Activated CD4-positive, alpha-beta T cell treated with anti-CD3 and anti-CD28 coated beads, Interleukin-2, amount 50 U/mL, for 24 hours (primary cell): ENCODE measurements at regions not wholly inside any gene's neighbourhood (a gene's known extent, or its start where the extent isn't known, plus 50 kb on each side); places are given as distances from the start of the nearest gene placed in this dataset.
"Not testable (repeated sequence)": the region's sequence is repeated elsewhere in the genome, so short reads cannot be mapped to it uniquely, and the experiment has no call there.

Source experiments
- DNase-seq, 2 donors: peaks; one replicate each; pipeline ENCODE4 v3.0.0-alpha.2; 2020; ENCODE audit warnings: low read depth in 1 of 2, low spot score in 1 of 2

DNA sequence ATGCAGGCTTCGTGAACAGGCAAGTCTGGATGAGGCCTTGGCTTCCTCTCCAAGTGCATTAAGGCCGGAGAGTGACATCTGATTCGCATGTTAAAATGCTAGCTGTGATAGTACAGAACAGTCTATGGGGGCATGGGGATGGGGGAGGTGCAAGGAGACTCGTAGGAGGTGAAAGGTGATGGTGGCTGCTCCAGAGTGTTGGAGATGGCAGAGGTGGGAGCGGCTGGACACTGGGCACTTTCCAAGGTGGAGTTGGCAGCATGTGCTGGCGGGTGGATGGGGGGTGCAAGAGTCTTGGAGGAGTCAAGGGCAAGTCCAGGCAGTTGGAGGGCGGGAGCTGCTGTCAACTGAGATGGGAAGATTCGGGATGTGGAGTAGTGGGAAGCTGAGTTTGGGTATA, 350.9 kb upstream of the TNRC6C start:
- no peak for DNase-seq

DNA sequence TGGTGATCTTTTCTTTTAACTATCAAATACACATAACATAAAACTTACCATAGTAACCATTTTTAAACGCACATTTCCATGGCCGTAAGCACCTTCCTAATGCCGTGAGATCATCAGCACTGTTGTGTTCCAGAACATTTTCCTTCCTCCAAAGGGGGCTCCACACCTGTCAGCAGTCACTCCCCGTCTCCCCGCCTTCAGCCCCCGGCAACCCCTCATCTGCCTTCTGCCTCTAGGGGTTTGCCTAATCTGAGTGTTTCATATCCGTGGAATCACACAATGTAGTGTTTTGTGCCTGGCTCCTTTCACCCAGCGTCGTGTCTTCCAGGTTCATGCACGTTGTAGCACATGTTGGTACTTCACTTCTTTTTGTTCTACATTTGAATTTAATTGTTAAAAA, 350.1 kb upstream of the TNRC6C start:
- DNase-seq = no peak

DNA sequence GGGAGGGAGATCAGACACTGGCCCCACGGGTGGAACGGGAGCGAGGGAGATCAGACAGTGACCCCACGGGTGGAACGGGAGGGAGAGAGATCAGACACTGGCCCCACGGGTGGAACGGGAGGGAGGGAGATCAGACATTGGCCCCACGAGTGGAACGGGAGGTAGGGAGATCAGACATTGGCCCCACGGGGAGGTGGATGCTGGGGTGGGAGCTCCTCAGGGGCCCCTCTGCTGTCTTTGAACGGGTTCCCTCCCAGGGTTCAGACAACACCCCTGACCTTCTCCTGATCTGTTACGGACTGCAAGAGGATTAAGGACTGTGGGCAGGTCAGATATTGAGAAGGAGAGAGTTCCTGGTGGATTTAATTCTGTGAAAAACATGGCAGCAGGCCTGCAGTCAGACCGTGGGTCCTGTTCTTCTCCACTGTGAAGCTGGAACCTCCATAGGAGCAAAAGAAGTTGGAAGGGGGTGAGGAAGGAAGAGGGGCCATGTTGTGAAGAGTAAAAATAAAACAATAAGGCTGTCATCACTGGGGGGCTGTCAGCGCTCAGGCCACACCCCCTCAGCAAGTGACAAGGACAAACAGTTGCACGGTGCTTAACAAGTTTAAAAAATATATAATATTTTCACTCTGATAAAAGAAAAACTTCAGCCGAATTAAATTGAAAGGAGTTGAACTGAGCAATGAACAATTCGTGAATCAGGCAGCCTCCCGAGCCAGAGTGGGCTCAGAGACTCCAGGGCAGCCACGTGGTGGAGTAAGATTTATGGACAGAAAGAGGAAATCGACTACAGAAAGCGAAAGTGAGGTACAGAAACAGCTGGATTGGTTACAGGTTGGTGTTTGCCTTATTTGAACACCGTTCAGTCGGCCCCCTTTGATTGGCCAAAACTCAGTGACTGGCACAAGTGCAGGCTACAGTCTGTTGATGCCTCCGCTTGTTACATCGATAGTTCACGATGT, 348.7 kb upstream of the TNRC6C start:
- peak; percentile 17 to 60 for DNase-seq

DNA sequence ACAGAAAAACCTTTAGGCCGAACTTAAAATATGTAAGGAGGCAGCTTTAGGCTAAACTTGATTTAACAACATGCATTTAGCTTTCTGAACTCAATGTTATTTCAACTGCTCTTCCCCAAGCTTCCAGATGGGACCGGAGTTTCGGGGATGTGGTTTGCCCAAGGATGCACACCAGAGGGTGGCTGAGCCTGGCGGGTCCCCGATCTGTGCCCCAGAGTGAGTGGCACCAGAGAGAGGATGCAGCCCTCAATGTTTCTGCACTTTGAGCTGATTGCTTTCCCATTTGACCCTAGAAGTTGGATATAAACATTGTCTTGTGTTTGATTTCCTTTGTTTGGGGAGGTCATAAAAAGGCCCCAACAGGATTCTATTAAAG, 348.0 kb upstream of the TNRC6C start:
- DNase-seq = no peak

DNA sequence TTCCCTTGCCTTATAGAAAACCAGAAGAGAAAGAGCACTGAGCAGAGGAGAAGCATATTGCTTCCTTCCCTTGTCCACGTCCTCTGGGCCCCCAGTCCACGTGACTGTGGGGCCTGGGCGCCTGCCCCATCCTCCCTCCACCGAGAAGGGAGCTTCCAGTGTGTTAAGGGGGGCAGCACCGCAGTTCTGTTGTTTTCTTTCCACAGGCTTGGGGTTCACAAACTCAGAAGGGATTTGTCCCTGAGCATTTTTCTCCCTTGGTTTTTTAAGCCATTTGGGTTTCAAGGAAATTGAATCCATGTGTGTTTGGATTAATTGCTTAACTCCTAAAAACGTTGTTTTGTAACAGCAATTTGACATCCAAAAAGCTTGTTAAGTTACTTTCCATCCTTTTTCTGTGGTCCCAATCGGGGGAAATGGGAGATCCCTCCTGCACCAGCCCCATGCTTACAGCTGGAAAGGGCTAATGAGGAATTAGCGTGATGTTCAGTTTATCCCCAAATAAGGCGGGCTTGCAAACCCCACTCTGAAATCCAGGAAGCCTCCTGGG, 347.5 kb upstream of the TNRC6C start:
- no peak for DNase-seq

DNA sequence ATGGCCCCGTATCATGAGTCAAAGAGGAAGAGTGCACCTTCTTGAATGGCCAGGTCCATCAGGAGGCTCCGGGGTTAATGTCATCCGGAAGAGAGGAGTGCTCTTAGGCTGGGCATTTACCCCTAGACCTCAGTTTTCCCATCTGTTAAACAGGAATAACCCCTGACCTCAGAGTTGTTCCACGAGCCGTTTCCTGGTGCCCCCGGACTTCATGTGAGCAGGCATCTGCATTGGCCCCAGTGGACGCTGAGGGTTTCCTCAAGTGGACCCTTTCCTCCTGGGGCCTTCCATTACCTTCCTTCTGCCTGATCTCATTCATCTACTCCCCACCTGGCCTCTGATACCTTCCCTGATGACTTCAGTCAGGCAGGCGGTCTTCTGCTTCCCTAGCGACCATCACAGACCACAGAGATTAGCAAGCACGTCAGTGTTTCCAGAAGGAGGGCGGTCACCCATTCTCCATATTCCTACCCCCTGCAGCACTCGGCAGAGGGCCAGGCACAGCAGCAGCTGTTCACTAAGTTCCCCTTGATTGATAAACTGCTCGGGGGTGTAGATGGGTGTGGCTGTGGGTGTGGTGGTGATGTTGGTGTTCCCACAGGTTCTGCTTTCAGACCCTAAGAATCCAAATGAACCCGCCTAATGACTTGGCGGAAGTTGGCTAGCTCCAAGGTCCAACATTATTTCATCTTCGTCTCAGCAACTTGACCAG, 346.6 kb upstream of the TNRC6C start:
- no peak for DNase-seq

DNA sequence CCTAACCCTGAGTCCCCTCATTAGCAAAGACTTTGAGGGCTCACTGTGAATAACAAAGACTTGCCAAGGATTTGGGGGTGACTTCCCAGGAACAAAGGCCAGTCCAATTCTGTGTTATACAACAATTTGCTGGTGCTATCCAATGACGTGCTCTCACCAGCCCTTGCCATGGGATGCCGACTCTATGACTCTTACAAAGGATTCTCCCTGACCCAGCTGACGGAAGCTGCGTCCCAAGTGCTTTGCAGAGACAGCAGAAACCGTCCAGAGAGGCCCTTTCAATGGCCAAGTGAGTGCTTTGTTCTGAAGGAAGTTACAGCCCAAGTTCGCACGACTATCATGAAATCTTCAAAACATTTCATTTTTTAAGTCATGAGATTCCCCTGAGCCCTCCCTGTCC, 345.3 kb upstream of the TNRC6C start:
- no peak for DNase-seq

DNA sequence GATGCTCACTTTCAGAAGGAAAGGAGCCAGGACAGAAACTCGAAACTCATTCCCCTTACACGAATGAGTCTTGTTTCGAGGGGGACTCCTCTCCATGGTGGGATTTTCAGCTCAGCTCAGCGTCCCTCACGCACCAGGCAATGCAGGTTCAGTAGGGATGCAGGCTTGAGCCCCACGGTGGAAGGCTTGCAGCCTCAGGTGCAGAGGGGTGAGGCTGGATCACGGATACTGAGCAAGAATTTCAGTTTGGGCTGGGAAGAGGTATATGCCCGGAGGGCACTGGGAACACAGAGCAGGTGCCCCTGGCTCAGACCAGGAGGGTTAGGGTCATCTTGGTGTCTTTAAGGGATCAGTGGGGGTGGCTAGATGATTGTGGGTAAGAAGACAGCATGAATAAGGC, 344.9 kb upstream of the TNRC6C start:
- no peak for DNase-seq

DNA sequence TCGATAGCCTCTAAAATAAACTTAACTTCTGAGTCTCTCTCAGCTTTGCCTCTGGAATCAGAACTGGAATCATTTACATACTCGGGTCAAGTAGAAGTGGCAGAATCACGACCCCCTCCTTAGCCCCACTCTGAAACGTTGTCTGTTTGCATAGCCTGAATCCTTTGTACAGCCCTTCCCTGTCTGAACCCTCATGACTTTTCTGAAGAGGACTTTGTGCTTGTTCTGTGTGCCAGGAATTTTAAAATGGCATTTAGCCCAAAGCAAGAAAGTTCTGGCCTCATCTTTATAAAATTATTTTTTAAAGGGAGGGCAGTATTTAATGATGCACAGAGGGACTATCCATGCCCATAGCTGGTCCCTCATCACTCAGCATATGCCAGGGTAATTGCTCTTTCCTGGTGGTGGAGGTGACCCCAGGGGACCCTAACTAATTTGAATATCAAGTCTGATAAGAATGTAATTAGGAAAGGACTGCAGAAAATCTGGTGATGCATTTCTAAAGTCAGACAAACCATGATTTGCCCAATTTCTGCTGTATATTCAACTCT, 342.7 kb upstream of the TNRC6C start:
- DNase-seq = no peak

DNA sequence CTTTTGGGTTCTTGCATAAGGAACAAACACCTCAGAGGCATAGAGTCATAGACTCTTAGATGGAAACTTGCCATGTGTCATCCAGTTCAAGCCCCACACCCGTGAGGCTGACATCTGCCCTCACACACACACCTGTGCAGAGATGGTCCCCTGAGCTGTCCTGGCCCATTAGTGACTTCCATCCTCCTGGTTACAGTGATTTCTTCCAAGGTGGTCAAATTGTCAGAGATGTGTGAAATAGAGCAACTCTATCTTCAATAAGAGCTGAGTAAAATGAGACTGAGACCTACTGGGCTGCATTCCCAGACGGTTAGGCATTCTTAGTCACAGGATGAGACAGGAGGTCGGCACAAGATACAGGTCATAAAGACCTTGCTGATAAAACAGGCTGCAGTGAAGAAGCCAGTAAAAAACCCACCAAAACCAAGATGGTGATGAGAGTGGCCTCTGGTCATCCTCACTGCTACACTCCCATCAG, 342.2 kb upstream of the TNRC6C start:
- no peak for DNase-seq

DNA sequence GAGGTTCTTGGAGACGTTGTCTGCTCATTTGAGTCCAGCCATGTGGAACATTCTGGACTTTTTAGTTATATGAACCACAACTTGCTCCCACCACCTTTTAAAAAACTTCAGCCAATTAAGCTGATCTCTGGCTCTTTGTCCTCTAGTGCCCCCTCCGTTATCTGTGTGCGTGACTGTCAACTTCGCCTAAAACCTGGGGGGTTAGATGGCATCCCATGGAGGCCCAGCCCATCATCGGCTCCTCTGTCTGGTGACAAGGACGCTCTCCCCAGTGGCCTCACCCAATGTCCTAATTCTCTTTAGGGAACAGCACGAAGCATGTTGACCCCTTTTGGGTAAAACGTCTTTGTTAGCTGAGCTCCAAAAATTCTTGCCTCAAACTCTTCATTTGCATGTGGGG, 341.0 kb upstream of the TNRC6C start:
- no peak for DNase-seq

DNA sequence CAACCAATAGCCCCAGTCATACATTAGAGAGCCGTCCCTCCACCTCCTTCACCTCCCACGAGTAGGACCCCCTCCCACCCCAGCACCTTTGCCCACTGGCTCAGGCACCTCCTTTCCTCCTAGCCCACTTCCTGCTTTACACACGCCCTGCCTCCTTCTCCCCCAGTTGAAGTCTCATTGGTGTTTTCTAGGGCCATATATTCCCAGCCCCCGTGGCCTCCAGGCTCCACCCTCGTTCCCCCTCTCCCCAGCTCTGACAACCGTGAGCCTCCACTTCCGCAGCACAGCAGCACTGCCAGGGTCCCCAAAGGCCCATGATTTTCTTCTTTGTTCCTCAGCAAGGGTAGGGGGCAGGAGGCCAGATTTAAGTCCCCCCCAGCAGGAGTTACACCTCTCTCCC, 340.3 kb upstream of the TNRC6C start:
- no peak for DNase-seq

DNA sequence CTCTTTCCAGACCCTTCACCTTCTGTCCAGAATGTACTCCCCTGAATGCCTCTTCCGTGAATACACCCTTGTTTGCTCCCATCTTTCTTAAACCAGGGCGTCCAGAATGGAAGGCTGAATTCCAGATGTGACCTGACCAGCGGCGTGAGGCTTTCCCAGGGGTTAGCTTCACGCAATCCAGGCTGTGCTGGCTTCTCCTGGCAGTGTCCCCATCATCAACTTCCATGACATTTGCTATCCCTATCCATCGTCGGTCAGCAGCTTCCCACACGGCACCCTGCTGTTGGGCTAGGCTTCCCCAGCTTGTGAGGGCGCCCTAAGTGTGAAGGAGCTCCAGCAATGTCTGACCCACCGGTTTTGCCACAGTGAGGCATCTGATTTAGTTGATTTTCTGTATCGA, 339.8 kb upstream of the TNRC6C start:
- no peak for DNase-seq

DNA sequence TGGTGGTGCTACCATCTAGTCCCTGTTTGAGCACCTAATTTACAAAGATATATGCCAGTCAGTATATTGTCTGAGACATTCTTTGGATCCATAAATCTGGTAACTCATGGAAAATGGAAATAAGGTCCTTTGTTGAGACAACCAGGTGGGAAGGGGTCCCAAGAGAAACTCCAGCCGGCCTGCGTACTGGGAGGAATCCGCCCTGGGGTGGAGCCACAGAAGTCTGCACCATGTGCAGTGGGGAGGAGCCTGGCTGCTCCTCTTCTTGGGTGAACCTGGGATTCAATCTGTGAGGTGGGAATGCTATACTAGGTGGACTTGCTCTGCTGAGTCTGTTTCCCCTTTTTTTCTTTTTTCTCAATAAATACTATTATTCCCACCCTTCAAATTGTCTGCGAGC, 339.2 kb upstream of the TNRC6C start:
- no peak for DNase-seq

DNA sequence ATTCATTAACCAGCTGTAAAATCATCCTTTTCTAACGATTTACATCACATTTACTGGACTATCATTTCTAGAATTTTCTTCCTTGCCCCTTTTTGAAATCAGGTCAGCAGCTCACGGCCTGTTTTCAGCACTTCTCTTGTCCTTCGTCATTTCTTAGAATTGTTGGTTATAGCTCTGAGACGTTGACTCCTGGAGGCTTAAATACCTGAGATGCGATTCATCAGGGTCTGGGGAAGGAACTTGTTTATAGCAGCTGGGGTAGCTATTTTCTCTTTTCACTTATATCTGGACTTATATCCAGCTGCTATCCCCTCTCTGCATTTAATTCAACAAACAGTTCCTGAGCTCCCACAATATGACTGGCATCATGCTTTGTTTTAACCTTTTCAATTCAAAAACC, 338.7 kb upstream of the TNRC6C start:
- no peak for DNase-seq

DNA sequence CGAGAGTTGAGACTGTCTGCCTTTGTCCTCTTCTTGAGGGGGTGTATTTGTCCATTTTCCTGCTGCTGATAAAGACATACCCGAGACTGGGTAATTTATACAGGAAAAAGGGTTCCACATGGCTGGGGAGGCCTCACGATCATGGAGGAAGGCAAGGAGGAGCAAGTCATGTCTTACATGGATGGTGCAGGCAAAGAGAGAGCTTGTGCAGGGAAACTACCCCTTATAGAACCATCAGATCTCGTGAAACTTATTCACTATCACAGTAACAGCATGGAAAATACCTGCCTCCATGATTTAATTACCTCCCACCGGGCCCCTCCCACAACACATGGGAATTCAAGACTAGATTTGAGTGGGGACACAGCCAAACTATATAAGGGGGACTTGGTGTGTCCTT, 338.2 kb upstream of the TNRC6C start:
- DNase-seq = no peak

DNA sequence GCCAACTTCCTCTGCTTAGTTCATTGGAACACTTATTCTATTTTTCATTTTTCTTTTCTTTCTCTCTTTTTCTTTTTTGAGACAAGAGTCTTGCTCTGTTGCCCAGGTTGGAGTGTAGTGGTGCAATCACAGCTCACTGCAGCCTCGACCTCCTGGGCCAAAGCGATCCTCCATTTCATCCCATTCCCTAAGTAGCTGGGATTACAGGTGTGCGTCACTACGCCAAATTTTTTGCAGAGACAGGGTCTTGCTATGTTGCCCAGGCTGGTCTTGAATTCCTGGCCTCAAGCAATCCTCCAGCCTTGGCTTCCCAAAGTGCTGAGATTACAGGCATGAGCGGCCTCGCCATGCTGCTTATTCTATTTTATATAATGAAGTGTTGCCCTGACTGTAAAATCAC, 336.4 kb upstream of the TNRC6C start:
- DNase-seq = not testable (repeated sequence)

DNA sequence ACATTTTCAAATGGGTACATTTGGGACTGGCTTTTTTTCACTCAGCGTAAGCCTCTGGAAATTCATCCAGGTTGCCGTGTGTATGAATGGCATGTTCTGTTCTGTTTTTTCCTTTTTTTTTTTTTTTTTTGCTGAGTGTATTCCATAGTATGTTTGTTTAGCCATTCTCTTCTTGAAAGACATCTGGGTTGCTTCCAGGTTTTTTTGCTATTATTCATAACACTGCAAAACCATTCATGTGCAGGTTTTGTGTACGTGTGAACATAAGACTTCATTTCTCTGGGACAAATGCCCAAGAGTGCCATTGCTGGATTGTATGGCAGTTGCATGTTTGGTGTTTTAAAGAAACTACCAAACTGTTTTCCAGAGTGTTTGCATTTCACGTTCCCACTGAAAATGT, 335.9 kb upstream of the TNRC6C start:
- DNase-seq = no peak

DNA sequence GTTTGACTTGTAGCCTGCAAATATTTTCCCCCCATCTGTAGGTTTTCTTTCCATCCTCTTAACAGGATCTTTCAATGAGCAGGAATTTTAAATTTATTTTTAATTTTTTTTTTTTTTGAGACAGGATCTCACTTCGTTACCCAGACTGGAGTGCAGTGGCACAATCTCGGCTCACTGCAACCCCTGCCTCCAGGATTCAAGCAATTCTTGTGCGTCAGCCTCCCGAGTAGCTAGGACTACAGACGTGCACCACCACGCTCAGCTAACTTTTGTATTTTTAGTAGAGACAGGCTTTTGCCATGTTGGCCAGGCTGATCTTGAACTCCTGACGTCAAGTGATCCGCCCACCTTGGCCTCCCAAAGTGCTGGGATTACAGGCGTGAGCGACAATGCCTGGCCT, 335.2 kb upstream of the TNRC6C start:
- DNase-seq = not testable (repeated sequence)

DNA sequence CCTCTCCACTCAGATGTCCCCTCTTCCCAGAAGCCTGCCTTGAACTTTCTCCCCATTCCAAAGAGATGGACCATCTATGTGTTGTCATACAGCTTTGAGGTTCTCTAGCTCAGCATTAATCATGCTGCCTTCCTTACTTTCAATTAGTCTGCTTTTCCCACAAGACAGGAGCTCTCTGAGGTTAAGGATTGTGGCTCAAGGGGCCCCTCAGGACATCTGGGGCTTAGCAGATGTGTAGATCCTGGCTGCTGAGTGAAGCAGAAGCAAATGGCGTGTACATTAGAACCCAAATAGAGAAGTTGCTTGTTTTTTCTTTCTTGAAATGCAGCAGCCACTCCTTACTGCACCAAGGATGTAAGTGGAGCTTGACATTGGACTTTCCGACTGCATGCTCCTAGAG, 330.5 kb upstream of the TNRC6C start:
- no peak for DNase-seq

DNA sequence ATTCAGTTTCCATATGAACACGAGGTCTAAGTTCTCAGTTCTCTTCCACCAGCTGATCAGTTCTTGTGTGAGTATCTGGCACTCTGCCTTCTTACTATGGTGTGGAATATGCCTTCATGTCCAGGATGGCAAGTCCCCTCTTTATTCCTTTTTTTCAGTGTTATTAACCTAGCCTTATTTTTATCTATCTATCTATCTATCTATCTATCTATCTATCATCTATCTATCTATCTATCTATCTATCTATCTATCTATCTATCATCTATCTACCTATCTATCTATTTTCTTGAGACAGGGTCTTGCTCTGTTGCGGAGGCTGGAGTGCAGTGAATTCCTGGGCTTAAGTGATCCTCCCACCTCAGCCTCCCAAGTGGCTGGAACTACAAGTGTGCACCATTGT, 329.2 kb upstream of the TNRC6C start:
- not testable (repeated sequence) for DNase-seq

DNA sequence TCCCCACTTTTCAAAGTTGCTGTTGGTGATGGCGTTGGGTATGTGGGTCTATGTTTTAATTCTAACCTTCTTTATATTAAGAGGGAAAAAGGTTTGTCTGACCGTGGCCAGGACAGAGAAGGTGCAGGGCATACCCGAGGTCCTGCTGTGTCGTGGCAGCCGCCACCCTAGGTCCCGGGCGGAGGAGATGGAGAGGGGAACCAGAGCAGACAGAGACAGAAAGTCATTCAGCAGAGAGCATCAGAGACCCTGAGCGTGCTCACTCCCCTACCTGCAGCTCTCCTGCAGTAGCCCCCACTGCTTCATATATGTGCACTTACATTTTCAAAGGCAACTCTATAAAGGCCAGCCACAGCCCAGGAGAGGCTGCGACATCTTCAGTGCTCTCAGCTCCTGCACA, 327.2 kb upstream of the TNRC6C start:
- DNase-seq = no peak
